GM19023 (cell line): ENCODE measurements at regions not wholly inside any gene's neighbourhood (a gene's known extent, or its start where the extent isn't known, plus 50 kb on each side); places are given as distances from the start of the nearest gene placed in this dataset.
A peak's percentile ranks its signal among the peaks of the same experiment; 100 is the strongest.
"Not testable (repeated sequence)": the region's sequence is repeated elsewhere in the genome, so short reads cannot be mapped to it uniquely, and the experiment has no call there.

Experiments used
- ATAC-seq: cut with Tn5 transposase; IDR thresholded peaks from one replicate; pipeline ENCODE4 v1.9.1; 2021; ENCODE audit warnings: mild to moderate bottlenecking, moderate library complexity; ENCODE audit not compliant: unreplicated experiment

GRCh38 chr3:23111797-23112196, 91.3 kb upstream of the UBE2E2 start:
- no peak for ATAC-seq

- no peak for ATAC-seq
Observed at GRCh38 chr3:23112491-23112890, 90.6 kb upstream of the UBE2E2 start.

GRCh38 chr3:23113455-23114171, 89.5 kb upstream of the UBE2E2 start:
- ATAC-seq: no peak

- no peak for ATAC-seq
Observed at GRCh38 chr3:23114432-23114831, 88.7 kb upstream of the UBE2E2 start.

GRCh38 chr3:23115171-23115877, 87.8 kb upstream of the UBE2E2 start:
- ATAC-seq: no peak

- no peak for ATAC-seq
Observed at GRCh38 chr3:23116081-23116837, 86.9 kb upstream of the UBE2E2 start.

GRCh38 chr3:23117856-23118255, 85.3 kb upstream of the UBE2E2 start:
- no peak for ATAC-seq

- ATAC-seq: no peak
Observed at GRCh38 chr3:23127196-23127595, 75.9 kb upstream of the UBE2E2 start.

- no peak for ATAC-seq
Observed at GRCh38 chr3:23128655-23129054, 74.5 kb upstream of the UBE2E2 start.

- ATAC-seq: no peak
Observed at GRCh38 chr3:23129117-23129516, 74.0 kb upstream of the UBE2E2 start.

GRCh38 chr3:23129817-23130216, 73.3 kb upstream of the UBE2E2 start:
- ATAC-seq: peak; percentile 64

GRCh38 chr3:23130406-23130805, 72.7 kb upstream of the UBE2E2 start:
- no peak for ATAC-seq

GRCh38 chr3:23135026-23135785, 67.9 kb upstream of the UBE2E2 start:
- no peak for ATAC-seq

- no peak for ATAC-seq
Observed at GRCh38 chr3:23136054-23136453, 67.1 kb upstream of the UBE2E2 start.

GRCh38 chr3:23144051-23144450, 59.1 kb upstream of the UBE2E2 start:
- ATAC-seq: not testable (repeated sequence)

- ATAC-seq: no peak
Observed at GRCh38 chr3:23146163-23146562, 57.0 kb upstream of the UBE2E2 start.

GRCh38 chr3:23152989-23153388, 50.1 kb upstream of the UBE2E2 start:
- ATAC-seq: no peak
